ENCODE measurements at regions not wholly inside any gene's neighbourhood (a gene's known extent, or its start where the extent isn't known, plus 50 kb on each side); places are given as distances from the start of the nearest gene placed in this dataset.
"Not testable (repeated sequence)": the region's sequence is repeated elsewhere in the genome, so short reads cannot be mapped to it uniquely, and the experiment has no call there.

DNA sequence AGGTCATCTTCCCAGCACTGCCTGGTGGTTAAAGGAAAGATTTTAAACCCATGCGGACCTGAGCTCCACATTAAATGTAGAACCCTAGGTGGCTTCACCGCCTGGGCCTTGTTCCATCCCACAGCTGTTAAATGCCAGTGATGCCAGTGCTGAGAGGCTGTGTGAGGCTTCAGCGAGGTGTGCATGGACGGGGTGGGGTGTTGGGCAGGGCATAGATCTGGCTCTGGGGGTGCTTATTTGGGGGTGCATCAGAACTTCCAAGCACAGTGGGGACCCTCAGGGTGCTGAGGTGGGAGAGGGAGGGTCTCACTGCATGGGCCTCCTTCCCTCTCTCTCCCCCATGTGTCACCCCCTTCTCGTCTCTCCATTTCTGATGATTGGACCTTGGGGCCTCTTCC is 90.1 kb upstream of the B3GAT1 start:
- no peak for TF ChIP-seq CTCF (IDR thresholded peaks at IDR 0.05; ENCODE audit: insufficient read depth, low read length, missing control alignments)
- ChIA-PET CTCF (no interaction called here), POLR2A (no interaction called here)
- DNase-seq (ENCODE audit: low read depth, low spot score), result no peak
- H3K4me3 ChIP-seq (ENCODE audit: low read depth, low read length), result no peak overlapping the region

GRCh38 chr11:134501406-134502152 is 89.5 kb upstream of the B3GAT1 start:
- TF ChIP-seq CTCF (IDR thresholded peaks at IDR 0.05; ENCODE audit: insufficient read depth, low read length, missing control alignments), result no peak
- POLR2A ChIA-PET, result no interaction called here
- CTCF ChIA-PET, result no interaction called here
- DNase-seq (ENCODE audit: low read depth, low spot score), result no peak
- no peak overlapping the region for H3K4me3 ChIP-seq (ENCODE audit: low read depth, low read length)

- no peak overlapping the region for H3K4me3 ChIP-seq (ENCODE audit: low read depth, low read length)
- no peak for TF ChIP-seq CTCF (IDR thresholded peaks at IDR 0.05; ENCODE audit: insufficient read depth, low read length, missing control alignments)
- DNase-seq (ENCODE audit: low read depth, low spot score), result no peak
- ChIA-PET POLR2A (no interaction called here), CTCF (no interaction called here)
Observed at GRCh38 chr11:134500621-134501020, 88.6 kb upstream of the B3GAT1 start.

DNA sequence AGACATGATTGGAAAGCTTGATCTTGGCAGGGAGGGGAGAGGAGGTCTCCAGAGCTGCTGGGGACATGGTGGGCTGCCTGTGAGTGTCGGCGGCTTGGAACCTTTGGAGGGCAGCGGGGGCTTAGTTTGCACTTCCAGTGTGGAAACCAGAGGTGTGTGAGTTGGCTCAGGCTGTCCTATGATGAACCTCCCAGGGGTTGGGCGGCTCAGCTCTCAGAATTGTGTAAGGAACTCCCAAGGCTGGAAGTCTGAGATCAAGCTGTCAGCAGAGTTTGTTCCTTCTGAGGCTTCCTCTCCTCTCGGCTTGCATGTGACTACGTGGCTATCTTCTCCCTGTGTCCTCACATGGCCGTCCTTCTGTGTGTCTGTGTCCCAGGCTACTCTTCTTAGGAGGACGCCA is 87.9 kb upstream of the B3GAT1 start:
- DNase-seq (ENCODE audit: low read depth, low spot score), result no peak
- no peak for TF ChIP-seq CTCF (IDR thresholded peaks at IDR 0.05; ENCODE audit: insufficient read depth, low read length, missing control alignments)
- no peak overlapping the region for H3K4me3 ChIP-seq (ENCODE audit: low read depth, low read length)
- CTCF ChIA-PET, result no interaction called here
- POLR2A ChIA-PET, result no interaction called here

DNA sequence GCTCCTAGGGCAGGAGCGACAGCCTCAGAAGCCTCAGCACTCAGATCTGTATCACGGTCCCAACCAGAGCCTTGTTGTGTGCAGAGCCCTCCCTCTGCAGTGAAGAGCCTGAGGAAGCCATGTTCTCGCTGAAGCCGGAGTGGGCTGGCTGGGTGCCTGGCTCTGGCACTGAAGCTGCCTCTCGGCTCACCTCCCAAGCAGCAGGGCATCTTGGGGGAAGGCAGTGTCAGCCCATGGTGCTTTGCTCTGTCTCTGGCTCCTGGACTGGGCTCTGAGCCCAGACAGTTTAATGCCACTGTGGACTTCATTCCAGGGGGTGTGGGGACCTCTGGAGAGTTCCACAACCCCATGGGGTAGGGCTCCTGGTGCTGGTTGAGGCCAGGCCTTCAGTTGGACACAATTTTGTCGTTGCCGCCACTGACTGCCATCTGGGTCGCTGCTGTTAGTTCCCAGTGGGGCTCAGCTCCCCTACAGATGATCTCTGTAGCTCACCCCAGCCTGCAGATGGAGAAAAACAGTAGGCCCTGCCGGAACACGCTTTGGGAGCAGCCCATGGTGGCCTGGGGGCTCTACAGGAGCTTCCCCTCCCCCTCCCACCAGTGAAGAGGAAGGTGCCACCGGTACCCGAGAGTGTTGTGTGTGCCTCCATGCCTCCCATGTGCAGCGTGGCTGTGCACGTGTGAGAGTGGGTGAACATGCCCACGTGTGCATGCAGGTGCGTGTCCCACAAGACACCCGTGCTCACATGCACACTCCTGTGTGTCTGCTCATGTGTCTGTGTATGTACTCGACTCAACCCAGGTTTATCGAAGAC is 86.5 kb upstream of the B3GAT1 start:
- DNase-seq (ENCODE audit: low read depth, low spot score), result no peak
- POLR2A ChIA-PET, result no interaction called here
- no peak for TF ChIP-seq CTCF (IDR thresholded peaks at IDR 0.05; ENCODE audit: insufficient read depth, low read length, missing control alignments)
- CTCF ChIA-PET, result no interaction called here
- no peak overlapping the region for H3K4me3 ChIP-seq (ENCODE audit: low read depth, low read length)

GRCh38 chr11:134497586-134497985 is 85.5 kb upstream of the B3GAT1 start:
- H3K4me3 ChIP-seq (ENCODE audit: low read depth, low read length), result no peak overlapping the region
- ChIA-PET CTCF (no interaction called here), POLR2A (no interaction called here)
- DNase-seq (ENCODE audit: low read depth, low spot score), result no peak
- no peak for TF ChIP-seq CTCF (IDR thresholded peaks at IDR 0.05; ENCODE audit: insufficient read depth, low read length, missing control alignments)

- CTCF ChIA-PET; H3K4me3 ChIP-seq (ENCODE audit: low read depth, low read length); POLR2A ChIA-PET: not testable (repeated sequence)
Observed at GRCh38 chr11:134496058-134496457, 84.0 kb upstream of the B3GAT1 start.

GRCh38 chr11:134494395-134494794 is 82.4 kb upstream of the B3GAT1 start:
- POLR2A ChIA-PET; DNase-seq (ENCODE audit: low read depth, low spot score); H3K4me3 ChIP-seq (ENCODE audit: low read depth, low read length); CTCF ChIA-PET: not testable (repeated sequence)

More at GRCh38 chr11:134496058-134496457, 84.0 kb upstream of the B3GAT1 start:
- not testable (repeated sequence) for DNase-seq (ENCODE audit: low read depth, low spot score)

- POLR2A ChIA-PET; DNase-seq (ENCODE audit: low read depth, low spot score); CTCF ChIA-PET; H3K4me3 ChIP-seq (ENCODE audit: low read depth, low read length): not testable (repeated sequence)
Observed at GRCh38 chr11:134492411-134492810, 80.4 kb upstream of the B3GAT1 start.

Measured in AG04449 (cell line).